Karpas-422 (cell line): ENCODE measurements at regions not wholly inside any gene's neighbourhood (a gene's known extent, or its start where the extent isn't known, plus 50 kb on each side); places are given as distances from the start of the nearest gene placed in this dataset.
"Not testable (repeated sequence)": the region's sequence is repeated elsewhere in the genome, so short reads cannot be mapped to it uniquely, and the experiment has no call there.

Experiments used
- DNase-seq: peaks from one replicate; pipeline ENCODE4 v3.0.0-alpha.2; 2015
- H2AFZ ChIP-seq: fragments of 200-600 bp; sonication (generic); 2 replicates; pipeline ENCODE4 v1.6.1; 2014; ENCODE audit warnings: antibody characterized with exemption, low read length, mixed read lengths
- H3K27ac ChIP-seq: fragments of 200-600 bp; sonication (generic); 2 replicates; pipeline ENCODE4 v1.5.1; 2014; ENCODE audit warnings: mild to moderate bottlenecking, low read length, moderate library complexity
- H3K27me3 ChIP-seq: fragments of 200-600 bp; sonication (generic); 2 replicates; pipeline ENCODE4 v1.6.1; 2014; ENCODE audit warnings: low read length, mixed read lengths
- H3K36me3 ChIP-seq: fragments of 200-600 bp; sonication (generic); 2 replicates; pipeline ENCODE4 v1.6.1; 2014; ENCODE audit warnings: low read length, mixed read lengths; ENCODE audit not compliant: insufficient read depth
- H3K4me1 ChIP-seq: fragments of 200-600 bp; sonication (generic); 2 replicates; pipeline ENCODE4 v1.6.1; 2014; ENCODE audit warnings: mild to moderate bottlenecking, low read length, mixed read lengths
- H3K4me2 ChIP-seq: fragments of 200-600 bp; sonication (generic); 2 replicates; pipeline ENCODE4 v1.6.1; 2014; ENCODE audit warnings: low read length, low read depth, mild to moderate bottlenecking; ENCODE audit not compliant: poor library complexity, severe bottlenecking
- H3K4me3 ChIP-seq: fragments of 200-600 bp; sonication (generic); 2 replicates; pipeline ENCODE4 v1.5.1; 2014; ENCODE audit warnings: mild to moderate bottlenecking, antibody characterized with exemption, low read length, mixed read lengths
- H3K79me2 ChIP-seq: fragments of 200-600 bp; sonication (generic); 2 replicates; pipeline ENCODE4 v1.6.1; 2014; ENCODE audit warnings: mild to moderate bottlenecking, low read length, mixed read lengths
- H3K9ac ChIP-seq: fragments of 200-600 bp; sonication (generic); 2 replicates; pipeline ENCODE4 v1.6.0; 2014; ENCODE audit warnings: low read length
- H3K9me2 ChIP-seq: fragments of 200-600 bp; sonication (generic), shearing (Covaris generic); replicated peaks from 2 replicates; pipeline ENCODE4 v1.6.0; 2014; ENCODE audit warnings: mild to moderate bottlenecking, low read length, moderate library complexity; ENCODE audit not compliant: insufficient read depth
- H3K9me3 ChIP-seq: fragments of 300-700, 200-600 bp; sonication (generic); 2 replicates; pipeline ENCODE4 v1.6.1; 2014; ENCODE audit warnings: low read length, mixed read lengths
- H4K20me1 ChIP-seq: fragments of 200-600 bp; sonication (generic); 2 replicates; pipeline ENCODE4 v1.6.1; 2014; ENCODE audit warnings: mild to moderate bottlenecking, antibody characterized with exemption, low read length, low read depth; ENCODE audit not compliant: insufficient read depth

DNA sequence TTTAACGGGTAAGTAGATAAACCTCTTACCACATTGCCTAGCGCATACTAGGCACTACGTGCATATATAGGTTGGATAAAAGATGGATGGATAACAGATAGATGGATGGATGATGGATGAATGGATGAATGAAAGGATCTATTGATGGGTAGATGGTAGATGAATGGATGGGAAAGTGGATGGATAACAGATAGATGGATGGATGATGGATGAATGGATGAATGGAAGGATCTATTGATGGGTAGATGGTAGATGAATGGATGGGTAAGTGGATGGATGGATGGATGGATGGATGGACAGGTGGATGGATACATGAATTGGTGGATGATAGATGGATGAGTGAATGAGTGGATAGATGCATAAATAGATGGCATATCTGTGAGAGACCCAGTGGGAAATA, 555.0 kb downstream of the MN1 start:
- no peaks in the 10 kb centered on the region for H3K9me3 ChIP-seq
- H3K9ac ChIP-seq = no peak overlapping the region
- no peak overlapping the region for H3K4me2 ChIP-seq
- H2AFZ ChIP-seq = no peak overlapping the region
- no peak for DNase-seq
- H3K79me2 ChIP-seq = no peaks in the 10 kb centered on the region
- no peaks in the 10 kb centered on the region for H4K20me1 ChIP-seq
- no peaks in the 10 kb centered on the region for H3K4me1 ChIP-seq
- no peaks in the 10 kb centered on the region for H3K27me3 ChIP-seq
- no peak overlapping the region for H3K4me3 ChIP-seq
- H3K9me2 ChIP-seq = no peaks in the 10 kb centered on the region
- H3K36me3 ChIP-seq = no peaks in the 10 kb centered on the region
- H3K27ac ChIP-seq = no peak overlapping the region

DNA sequence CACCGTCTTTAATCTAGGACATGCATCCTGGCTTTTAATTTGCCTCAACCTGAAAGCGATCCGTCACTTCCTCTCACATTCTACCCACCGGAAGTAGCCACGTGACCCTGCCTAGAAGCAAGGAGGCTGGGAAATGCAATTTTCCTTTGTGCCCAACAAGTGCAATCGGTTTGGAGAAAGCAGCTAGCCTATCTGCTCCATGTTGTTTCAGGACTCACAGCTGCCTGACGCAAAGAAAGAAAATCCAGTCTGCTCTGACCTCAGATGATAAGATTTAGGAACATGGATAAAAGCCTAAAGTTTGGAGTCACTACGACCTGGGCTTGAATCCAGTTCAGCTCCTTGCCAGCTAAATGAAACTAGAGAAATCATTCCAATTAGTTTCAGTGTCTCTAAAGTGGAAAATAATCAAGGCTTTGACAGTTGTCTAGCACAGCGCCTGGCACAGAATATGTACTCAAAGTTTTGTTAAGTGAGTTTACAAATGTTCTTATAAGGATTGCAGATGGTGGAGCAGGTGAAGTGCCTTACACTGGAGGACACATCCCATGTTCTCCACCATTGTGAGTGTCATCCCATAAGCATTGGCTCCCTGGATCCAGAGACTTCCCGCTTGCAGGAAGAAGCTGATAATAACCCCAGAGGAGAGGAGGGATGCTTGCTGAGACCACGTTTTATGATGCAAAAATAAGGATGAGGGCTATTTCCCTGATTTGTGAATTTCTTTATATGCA, 553.7 kb downstream of the MN1 start:
- Histone ChIP-seq H3K9me2 (no peaks in the 10 kb centered on the region), H3K79me2 (no peaks in the 10 kb centered on the region), H3K4me3 (no peak overlapping the region), H4K20me1 (no peaks in the 10 kb centered on the region), H3K9me3 (no peaks in the 10 kb centered on the region), H3K4me1 (no peaks in the 10 kb centered on the region), H3K36me3 (no peaks in the 10 kb centered on the region), H2AFZ (no peak overlapping the region), H3K27me3 (no peaks in the 10 kb centered on the region), H3K27ac (no peak overlapping the region), H3K9ac (no peak overlapping the region), H3K4me2 (no peak overlapping the region)
- DNase-seq = no peak

- H3K27ac ChIP-seq = no peak overlapping the region
- no peak overlapping the region for H3K9ac ChIP-seq
- no peaks in the 10 kb centered on the region for H3K36me3 ChIP-seq
- no peaks in the 10 kb centered on the region for H3K4me1 ChIP-seq
- H3K4me2 ChIP-seq = no peak overlapping the region
- no peak overlapping the region for H2AFZ ChIP-seq
- no peaks in the 10 kb centered on the region for H3K9me2 ChIP-seq
- H3K27me3 ChIP-seq = no peaks in the 10 kb centered on the region
- peaks cover 2% of the 10 kb centered on the region for H3K9me3 ChIP-seq
- H4K20me1 ChIP-seq = no peaks in the 10 kb centered on the region
- no peaks in the 10 kb centered on the region for H3K79me2 ChIP-seq
- no peak for DNase-seq
- no peak overlapping the region for H3K4me3 ChIP-seq
These were observed 551.1 kb downstream of the MN1 start for GRCh38 chr22:27250418-27250817.

GRCh38 chr22:27250886-27251285, 550.7 kb downstream of the MN1 start:
- H3K27me3 ChIP-seq = peaks cover 4% of the 10 kb centered on the region; the same call in 1 of the 2 replicates
- H3K4me3 ChIP-seq = no peak overlapping the region
- H4K20me1 ChIP-seq = no peaks in the 10 kb centered on the region
- no peak overlapping the region for H3K9ac ChIP-seq
- peaks cover 7% of the 10 kb centered on the region for H3K9me3 ChIP-seq
- H3K79me2 ChIP-seq = no peaks in the 10 kb centered on the region
- DNase-seq = no peak
- no peaks in the 10 kb centered on the region for H3K9me2 ChIP-seq
- H3K4me2 ChIP-seq = no peak overlapping the region
- no peaks in the 10 kb centered on the region for H3K4me1 ChIP-seq
- no peak overlapping the region for H3K27ac ChIP-seq
- no peaks in the 10 kb centered on the region for H3K36me3 ChIP-seq
- H2AFZ ChIP-seq = no peak overlapping the region

- no peak for DNase-seq
- no peaks in the 10 kb centered on the region for H3K4me1 ChIP-seq
These were observed 550.0 kb downstream of the MN1 start for GRCh38 chr22:27251563-27251962.

GRCh38 chr22:27252282-27253049, 549.1 kb downstream of the MN1 start:
- H3K4me2 ChIP-seq = no peak overlapping the region

More at GRCh38 chr22:27251563-27251962, 550.0 kb downstream of the MN1 start:
- H3K27me3 ChIP-seq = peaks cover 4% of the 10 kb centered on the region; the same call in 1 of the 2 replicates
- H3K79me2 ChIP-seq = no peaks in the 10 kb centered on the region
- no peaks in the 10 kb centered on the region for H3K9me2 ChIP-seq
- H3K4me2 ChIP-seq = no peak overlapping the region
- H2AFZ ChIP-seq = no peak overlapping the region
- H3K9ac ChIP-seq = no peak overlapping the region
- H3K9me3 ChIP-seq = peaks cover 7% of the 10 kb centered on the region
- H3K36me3 ChIP-seq = no peaks in the 10 kb centered on the region
- no peak overlapping the region for H3K27ac ChIP-seq
- no peaks in the 10 kb centered on the region for H4K20me1 ChIP-seq
- H3K4me3 ChIP-seq = no peak overlapping the region

GRCh38 chr22:27253108-27253902, 548.3 kb downstream of the MN1 start:
- Histone ChIP-seq H3K9me3 (peaks cover 7% of the 10 kb centered on the region), H3K27me3 (peaks cover 4% of the 10 kb centered on the region; the same call in 1 of the 2 replicates), H3K4me1 (no peaks in the 10 kb centered on the region), H4K20me1 (no peaks in the 10 kb centered on the region), H2AFZ (no peak overlapping the region), H3K4me3 (no peak overlapping the region), H3K9ac (no peak overlapping the region), H3K79me2 (no peaks in the 10 kb centered on the region), H3K27ac (no peak overlapping the region), H3K9me2 (no peaks in the 10 kb centered on the region), H3K4me2 (no peak overlapping the region), H3K36me3 (no peaks in the 10 kb centered on the region)
- DNase-seq = no peak

More at GRCh38 chr22:27252282-27253049, 549.1 kb downstream of the MN1 start:
- Histone ChIP-seq H4K20me1 (no peaks in the 10 kb centered on the region), H3K27ac (no peak overlapping the region), H3K79me2 (no peaks in the 10 kb centered on the region), H3K9me2 (no peaks in the 10 kb centered on the region), H2AFZ (no peak overlapping the region), H3K27me3 (peaks cover 4% of the 10 kb centered on the region; the same call in 1 of the 2 replicates), H3K9ac (no peak overlapping the region), H3K4me3 (no peak overlapping the region), H3K9me3 (peaks cover 7% of the 10 kb centered on the region), H3K36me3 (no peaks in the 10 kb centered on the region), H3K4me1 (no peaks in the 10 kb centered on the region)
- DNase-seq = no peak

DNA sequence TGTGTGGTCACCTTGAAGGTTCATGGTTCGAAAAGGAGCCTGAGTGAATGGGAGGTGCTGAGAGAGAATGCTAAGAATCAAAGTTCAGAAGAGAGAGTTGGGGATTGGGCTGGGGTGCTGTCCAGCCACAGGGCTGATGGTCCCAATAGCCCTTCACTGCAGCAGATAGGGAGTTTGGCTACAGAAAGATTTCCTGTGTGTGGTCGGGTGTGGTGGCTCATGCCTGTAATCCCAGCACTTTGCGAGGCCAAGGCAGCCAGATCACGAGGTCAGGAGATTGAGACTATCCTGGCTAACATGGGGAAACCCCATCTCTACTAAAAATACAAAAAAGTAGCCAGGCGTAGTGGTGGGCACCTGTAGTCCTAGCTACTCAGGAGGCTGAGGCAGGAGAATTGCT, 547.5 kb downstream of the MN1 start:
- not testable (repeated sequence) for H3K27me3 ChIP-seq

More for the DNA sequence above, 547.5 kb downstream of the MN1 start:
- not testable (repeated sequence) for H3K4me1 ChIP-seq, H3K79me2 ChIP-seq, H3K9ac ChIP-seq, H3K4me2 ChIP-seq, H4K20me1 ChIP-seq, H2AFZ ChIP-seq, H3K4me3 ChIP-seq, H3K36me3 ChIP-seq, H3K9me2 ChIP-seq, H3K9me3 ChIP-seq, H3K27ac ChIP-seq, DNase-seq
